IMR-90 (cell line): ENCODE measurements at regions not wholly inside any gene's neighbourhood (a gene's known extent, or its start where the extent isn't known, plus 50 kb on each side); places are given as distances from the start of the nearest gene placed in this dataset.

Source experiments
- ATAC-seq: fragments of 200-7000 bp; cut with Tn5 transposase; 2 replicates; pipeline ENCODE4 v1.9.1; 2020; ENCODE audit warnings: low read depth, mild to moderate bottlenecking, moderate library complexity
- BruUV-seq: library from RNA; stranded (reverse); fragments of 400-500 nt; replicated peaks from 2 replicates; lab custom pipeline; 2021; lab: Mats Ljungman, UMichigan
- CTCF ChIA-PET: fragments of 300-600 bp; formaldehyde crosslinking; extraction: SDS; loops from one replicate; lab custom pipeline; 2021; ENCODE audit warnings: antibody characterized with exemption; lab: Yijun Ruan, JAX
- POLR2A ChIA-PET: fragments of 300-600 bp; sonication (Branson Sonifier 250); formaldehyde crosslinking; loops from one replicate; lab custom pipeline; 2022; ENCODE audit warnings: antibody characterized with exemption; ENCODE audit not compliant: unreplicated experiment; lab: Charles Lee
- DNase-seq: peaks from one replicate; pipeline ENCODE4 v3.0.0; 2013
- H2AFZ ChIP-seq: replicated peaks from 2 replicates; pipeline ENCODE3; 2013; ENCODE audit warnings: low read length, mild to moderate bottlenecking; ENCODE audit not compliant: poor library complexity
- H2AK5ac ChIP-seq: 2 replicates; pipeline ENCODE4 v1.6.1; 2013; ENCODE audit warnings: low read depth, low read length, inconsistent platforms
- H2AK9ac ChIP-seq: replicated peaks from 2 replicates; pipeline ENCODE3; 2013; ENCODE audit warnings: mild to moderate bottlenecking, low read depth, low read length, moderate library complexity; ENCODE audit not compliant: poor library complexity
- H2BK120ac ChIP-seq: 2 replicates; pipeline ENCODE4 v1.6.1; 2013; ENCODE audit warnings: low read depth, low read length, inconsistent platforms
- H2BK15ac ChIP-seq: 3 replicates; pipeline ENCODE4 v1.6.1; 2013; ENCODE audit warnings: low read depth, low read length, inconsistent platforms
- H2BK20ac ChIP-seq: 2 replicates; pipeline ENCODE4 v1.6.1; 2013; ENCODE audit warnings: low read depth, mild to moderate bottlenecking, inconsistent platforms, low read length, moderate library complexity
- H2BK5ac ChIP-seq: 2 replicates; pipeline ENCODE4 v1.6.1; 2013; ENCODE audit warnings: mild to moderate bottlenecking, low read depth, low read length, inconsistent platforms; ENCODE audit not compliant: poor library complexity, severe bottlenecking
- H3K14ac ChIP-seq: replicated peaks from 2 replicates; pipeline ENCODE4 v1.6.1; 2013; ENCODE audit warnings: low read depth, low read length, inconsistent platforms
- H3K18ac ChIP-seq: 2 replicates; pipeline ENCODE4 v1.6.1; 2013; ENCODE audit warnings: low read depth, low read length, control low read depth
- H3K23ac ChIP-seq: 2 replicates; pipeline ENCODE4 v1.6.1; 2013; ENCODE audit warnings: low read depth, low read length, inconsistent platforms
- H3K27ac ChIP-seq: 2 replicates; pipeline ENCODE4 v1.5.1; 2013; ENCODE audit warnings: mild to moderate bottlenecking, control low read depth, low read length; ENCODE audit not compliant: insufficient read depth
- H3K27me3 ChIP-seq: 2 replicates; pipeline ENCODE4 v1.6.1; 2013; ENCODE audit warnings: low read length; ENCODE audit not compliant: control insufficient read depth, insufficient read depth
- H3K36me3 ChIP-seq: 2 replicates; pipeline ENCODE4 v1.6.1; 2013; ENCODE audit warnings: low read length, mixed read lengths; ENCODE audit not compliant: control insufficient read depth, insufficient read depth
- H3K4ac ChIP-seq: 2 replicates; pipeline ENCODE4 v1.6.1; 2013; ENCODE audit warnings: low read depth, low read length, inconsistent platforms
- H3K4me1 ChIP-seq: 2 replicates; pipeline ENCODE4 v1.6.1; 2013; ENCODE audit warnings: low read length, mixed read lengths; ENCODE audit not compliant: control insufficient read depth, insufficient read depth
- H3K4me2 ChIP-seq: 2 replicates; pipeline ENCODE4 v1.6.1; 2013; ENCODE audit warnings: low read depth, mild to moderate bottlenecking, control low read depth, low read length, moderate library complexity
- H3K4me3 ChIP-seq: 2 replicates; pipeline ENCODE4 v1.5.1; 2013; ENCODE audit warnings: low read depth, mild to moderate bottlenecking, control low read depth, low read length, moderate library complexity; ENCODE audit not compliant: insufficient read depth
- H3K56ac ChIP-seq: 2 replicates; pipeline ENCODE4 v1.6.1; 2013; ENCODE audit warnings: low read length, inconsistent platforms; ENCODE audit not compliant: insufficient read depth; ENCODE audit errors: extremely low read depth
- H3K79me1 ChIP-seq, 2 experiments: 2 replicates each; pipeline ENCODE4 v1.6.1; 2013; ENCODE audit warnings: low read length in 2 of 2, inconsistent platforms in 1 of 2, low read depth in 1 of 2
- H3K9ac ChIP-seq: 2 replicates; pipeline ENCODE4 v1.6.1; 2013; ENCODE audit warnings: low read depth, low read length, control low read depth
- H3K9me1 ChIP-seq: 2 replicates; pipeline ENCODE4 v1.6.1; 2013; ENCODE audit warnings: low read length, inconsistent platforms; ENCODE audit not compliant: insufficient read depth
- H3K9me3 ChIP-seq: 2 replicates; pipeline ENCODE4 v1.6.1; 2013; ENCODE audit warnings: low read length; ENCODE audit not compliant: control insufficient read depth, insufficient read depth
- H4K20me1 ChIP-seq: 2 replicates; pipeline ENCODE4 v1.6.1; 2013; ENCODE audit warnings: low read length, inconsistent platforms; ENCODE audit not compliant: insufficient read depth
- H4K5ac ChIP-seq: 2 replicates; pipeline ENCODE4 v1.6.1; 2013; ENCODE audit warnings: mild to moderate bottlenecking, low read depth, low read length, control low read depth
- H4K8ac ChIP-seq, 2 experiments: 2 replicates each; pipeline ENCODE4 v1.6.1; 2013; ENCODE audit warnings: low read depth in 2 of 2, low read length in 2 of 2, control low read depth in 1 of 2, inconsistent platforms in 1 of 2
- H4K91ac ChIP-seq: 2 replicates; pipeline ENCODE4 v1.6.1; 2013; ENCODE audit warnings: low read depth, low read length, inconsistent platforms; ENCODE audit not compliant: insufficient read depth
- BHLHE40 ChIP-seq: fragments of 150-350 bp; IDR thresholded peaks from 2 replicates; pipeline ENCODE4 v1.6.1; 2016; ENCODE audit warnings: mild to moderate bottlenecking, low read depth, low read length
- CEBPB ChIP-seq: IDR thresholded peaks from 2 replicates; pipeline ENCODE4 v1.6.1; 2012; ENCODE audit warnings: low read depth, low read length, improper control_type of control experiment
- CHD1 ChIP-seq: IDR thresholded peaks from 2 replicates; pipeline ENCODE4 v1.6.1; 2012; ENCODE audit warnings: low read depth, low read length, improper control_type of control experiment
- CTCF ChIP-seq: conservative IDR thresholded peaks from 2 replicates; pipeline ENCODE4 v1.5.1; 2012; ENCODE audit warnings: mild to moderate bottlenecking, low read depth, low read length, improper control_type of control experiment
- FOS ChIP-seq: fragments of 150-350 bp; IDR thresholded peaks from 2 replicates; pipeline ENCODE4 v1.6.1; 2016; ENCODE audit warnings: low read depth, low read length
- MAFK ChIP-seq: IDR thresholded peaks from 2 replicates; pipeline ENCODE4 v1.6.1; 2012; ENCODE audit warnings: low read depth, low read length, improper control_type of control experiment
- MAZ ChIP-seq: IDR thresholded peaks from 2 replicates; pipeline ENCODE4 v1.6.1; 2012; ENCODE audit warnings: low read depth, mild to moderate bottlenecking, low read length, improper control_type of control experiment, moderate library complexity, borderline replicate concordance
- MXI1 ChIP-seq: IDR thresholded peaks from 2 replicates; pipeline ENCODE4 v1.6.1; 2012; ENCODE audit warnings: low read depth, mild to moderate bottlenecking, low read length, moderate library complexity, borderline replicate concordance
- NFE2L2 ChIP-seq: fragments of 150-350 bp; IDR thresholded peaks from 2 replicates; pipeline ENCODE4 v1.6.1; 2016; ENCODE audit warnings: low read depth, mild to moderate bottlenecking, low read length
- POLR2A ChIP-seq: IDR thresholded peaks from 2 replicates; pipeline ENCODE4 v1.6.1; 2012; ENCODE audit warnings: mild to moderate bottlenecking, low read depth, low read length
- RAD21 ChIP-seq: IDR thresholded peaks from 2 replicates; pipeline ENCODE4 v1.6.1; 2012; ENCODE audit warnings: low read length, improper control_type of control experiment
- RCOR1 ChIP-seq: IDR thresholded peaks from 2 replicates; pipeline ENCODE4 v1.6.1; 2012; ENCODE audit warnings: mild to moderate bottlenecking, low read length, improper control_type of control experiment; ENCODE audit not compliant: insufficient replicate concordance
- RFX5 ChIP-seq: IDR thresholded peaks from 2 replicates; pipeline ENCODE4 v1.8.0; 2012; ENCODE audit warnings: low read depth, mild to moderate bottlenecking, low read length, moderate library complexity
- SMC3 ChIP-seq: fragments of 150-350 bp; IDR thresholded peaks from 2 replicates; pipeline ENCODE4 v1.6.1; 2016; ENCODE audit warnings: low read depth, mild to moderate bottlenecking, antibody characterized with exemption, low read length, moderate library complexity
- USF2 ChIP-seq: fragments of 150-350 bp; IDR thresholded peaks from 2 replicates; pipeline ENCODE4 v1.6.1; 2017; ENCODE audit warnings: mild to moderate bottlenecking, antibody characterized with exemption, low read length, low read depth
- WGBS, 2 experiments: methylation state at CpG; one replicate each; pipeline versions ENCODE4 v1.1.5 to v1.1.7; 2013; ENCODE audit warnings: missing lambda C conversion rate in 2 of 2; ENCODE audit not compliant: insufficient read length in 1 of 2; ENCODE audit errors: extremely low coverage in 2 of 2; 5-methylcytosine and 5-hydroxymethylcytosine counted together
- dilution Hi-C: fragments of 300-500 bp; cut with HindIII; formaldehyde crosslinking; loops from one replicate; pipeline ENCODE4 v1.14.3; 2018; ENCODE audit warnings: low sequenced_read_pairs; ENCODE audit not compliant: unreplicated experiment
- in situ Hi-C: fragments of 300-500 bp; cut with MboI; formaldehyde crosslinking; loops from 3 replicates; pipeline ENCODE4 v1.14.3; 2019; ENCODE audit warnings: low sequenced_read_pairs, inconsistent platforms, mixed read lengths
- intact Hi-C: fragments of 100-400 bp; cut with micrococcal nuclease; formaldehyde crosslinking; loops from 2 replicates; pipeline ENCODE4 v1.10.0; 2022
- TF ChIP-seq, protein P1 (sequence below): fragments of 150-350 bp; IDR thresholded peaks from 2 replicates; pipeline ENCODE4 v1.6.1; 2016; ENCODE audit warnings: low read depth, mild to moderate bottlenecking, low read length, moderate library complexity, borderline replicate concordance

- ChIA-PET POLR2A (no interaction called here), CTCF (interaction anchor here (0.7 kb wide), 1 partner anchor 15 kb away, joined by 3 read pairs; no protein-coding TSS in a partner anchor)
- Histone ChIP-seq H3K4ac (no peak overlapping the region), H3K4me2 (no peak overlapping the region), H4K20me1 (no peaks in the 10 kb centered on the region), H4K91ac (no peak overlapping the region), H4K8ac (no peak overlapping the region), H3K14ac (no peak overlapping the region), H2AK5ac (no peak overlapping the region), H3K36me3 (no peaks in the 10 kb centered on the region), H4K5ac (no peak overlapping the region), H3K4me3 (no peak overlapping the region), H3K56ac (no peak overlapping the region), H3K9ac (no peak overlapping the region), H2BK5ac (no peak overlapping the region), H3K23ac (no peak overlapping the region), H3K18ac (no peak overlapping the region), H3K9me3 (no peaks in the 10 kb centered on the region), H3K27me3 (no peaks in the 10 kb centered on the region), H2BK120ac (no peak overlapping the region), H2BK15ac (no peak overlapping the region), H2BK20ac (no peak overlapping the region), H2AFZ (no peak overlapping the region), H3K9me1 (no peaks in the 10 kb centered on the region), H3K79me1 (no peaks in the 10 kb centered on the region), H3K27ac (no peak overlapping the region), H2AK9ac (no peak overlapping the region), H3K4me1 (no peaks in the 10 kb centered on the region)
- ATAC-seq (no peak), DNase-seq (no peak)
- TF ChIP-seq USF2 (no peak), SMC3 (no peak), BHLHE40 (no peak), FOS (no peak), CHD1 (no peak), MAZ (no peak), CTCF (no peak), NFE2L2 (no peak), MAFK (no peak), RAD21 (no peak), MXI1 (no peak), RCOR1 (no peak), RFX5 (no peak), POLR2A (no peak), CEBPB (no peak)
- TF ChIP-seq, protein P1, sequence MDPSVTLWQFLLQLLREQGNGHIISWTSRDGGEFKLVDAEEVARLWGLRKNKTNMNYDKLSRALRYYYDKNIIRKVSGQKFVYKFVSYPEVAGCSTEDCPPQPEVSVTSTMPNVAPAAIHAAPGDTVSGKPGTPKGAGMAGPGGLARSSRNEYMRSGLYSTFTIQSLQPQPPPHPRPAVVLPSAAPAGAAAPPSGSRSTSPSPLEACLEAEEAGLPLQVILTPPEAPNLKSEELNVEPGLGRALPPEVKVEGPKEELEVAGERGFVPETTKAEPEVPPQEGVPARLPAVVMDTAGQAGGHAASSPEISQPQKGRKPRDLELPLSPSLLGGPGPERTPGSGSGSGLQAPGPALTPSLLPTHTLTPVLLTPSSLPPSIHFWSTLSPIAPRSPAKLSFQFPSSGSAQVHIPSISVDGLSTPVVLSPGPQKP: no peak
- no CpG with 5 or more reads among the region's 1 CpG for WGBS, 2 experiments
- in situ Hi-C loops: no loop called here
- dilution Hi-C loops: no loop called here
- BruUV-seq: no TSS peak
- intact Hi-C loops: no loop called here
These were observed 272.4 kb upstream of the NRXN1 start for GRCh38 chr2:51304311-51304710.
